ENCODE measurements at regions not wholly inside any gene's neighbourhood (a gene's known extent, or its start where the extent isn't known, plus 50 kb on each side); places are given as distances from the start of the nearest gene placed in this dataset.
"Not testable (repeated sequence)": the region's sequence is repeated elsewhere in the genome, so short reads cannot be mapped to it uniquely, and the experiment has no call there.

DNA sequence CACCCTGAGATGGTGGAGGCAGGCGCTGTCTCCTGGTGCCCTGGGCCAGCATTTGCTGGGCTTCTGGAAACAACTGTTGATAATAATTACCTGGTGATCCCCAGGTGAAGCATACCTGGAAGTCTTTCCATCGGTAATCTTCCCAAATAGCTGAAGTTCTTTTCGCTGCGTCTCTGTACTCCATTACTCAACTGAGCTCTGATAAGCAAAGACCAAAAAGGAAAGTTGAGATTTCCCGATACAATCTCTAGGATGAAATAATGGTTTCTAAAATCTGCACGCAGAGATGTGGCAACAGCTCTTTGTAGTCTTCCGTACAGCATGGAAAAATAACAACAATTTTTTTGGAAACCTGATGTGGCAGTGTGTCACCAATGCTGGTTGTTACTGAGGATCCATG lies 226.5 kb downstream of the GATA3 start:
- no peak for DNase-seq

DNA sequence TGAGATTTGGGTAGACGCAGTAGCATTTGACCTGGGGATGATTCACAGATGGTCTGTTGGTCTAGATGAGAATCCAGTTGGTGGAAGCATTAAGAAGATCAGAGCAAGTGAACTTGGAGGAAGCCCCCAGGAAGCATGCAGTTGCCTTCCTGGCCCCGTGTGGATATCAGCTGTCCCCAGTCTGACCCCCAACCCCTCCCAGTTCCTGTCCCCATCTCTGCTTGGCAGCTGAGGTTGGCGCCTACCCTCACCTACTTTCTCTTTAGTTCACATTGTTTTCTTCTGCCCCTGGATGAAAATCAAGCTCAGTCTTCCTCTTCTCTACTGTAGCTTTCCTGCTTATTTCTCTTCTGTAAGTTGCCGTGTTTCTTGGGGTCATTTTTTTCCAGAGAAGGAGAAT lies 227.9 kb downstream of the GATA3 start:
- DNase-seq: no peak

DNA sequence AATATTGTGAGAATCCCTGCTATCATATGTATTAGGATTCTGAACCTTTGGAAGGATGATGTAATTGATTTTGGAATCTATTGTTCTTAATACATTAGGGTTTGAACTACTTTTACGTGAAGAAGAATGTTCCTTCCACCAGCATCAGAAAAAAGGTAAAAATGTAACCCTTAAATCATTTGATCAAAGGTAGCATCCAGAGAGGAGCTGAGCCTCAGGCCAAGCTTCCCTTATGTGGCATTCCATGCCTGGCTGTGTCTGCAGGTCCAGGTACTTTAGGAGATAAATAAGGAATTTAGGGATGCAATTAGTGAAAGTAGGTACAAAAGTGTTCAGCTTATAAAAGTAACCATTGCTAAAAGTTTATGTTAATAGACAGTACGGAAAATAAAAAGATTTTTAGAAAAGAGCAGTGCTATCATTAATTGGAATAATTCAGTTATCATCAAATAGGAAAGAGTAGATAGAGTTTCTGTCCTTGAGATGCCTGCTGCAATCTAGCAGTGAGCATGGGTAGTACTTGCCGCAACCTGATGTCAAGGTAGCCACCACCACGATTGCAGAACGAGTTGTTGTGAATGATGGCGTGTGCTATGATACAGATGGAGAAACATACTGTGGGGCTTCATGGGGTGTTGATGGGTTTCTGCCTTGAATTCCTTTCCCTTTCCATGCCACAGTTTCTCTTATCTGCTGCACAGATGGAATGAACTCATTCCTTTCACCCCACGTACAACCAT lies 228.8 kb downstream of the GATA3 start:
- DNase-seq: no peak

GRCh38 chr10:8283986-8284385 lies 229.5 kb downstream of the GATA3 start:
- no peak for DNase-seq

GRCh38 chr10:8285970-8286369 lies 231.5 kb downstream of the GATA3 start:
- not testable (repeated sequence) for DNase-seq

DNA sequence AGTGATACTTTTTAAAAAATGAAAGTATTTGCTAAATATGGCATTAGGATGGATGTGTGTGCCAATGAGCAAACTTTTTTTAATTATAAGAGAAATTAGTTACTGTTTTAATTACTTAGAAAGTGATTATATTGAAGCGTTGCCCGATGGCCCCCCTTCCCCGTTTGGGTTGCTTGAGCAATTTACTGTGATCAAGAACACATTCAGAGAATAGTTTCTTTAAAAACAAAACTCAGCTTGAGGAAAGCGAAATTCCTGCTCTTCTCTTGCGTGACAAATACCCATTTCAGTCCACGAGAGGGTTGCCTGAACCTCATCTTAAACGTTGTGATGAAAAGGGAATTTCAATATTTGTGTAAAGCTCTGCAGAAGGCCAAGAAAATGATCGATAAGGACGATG lies 234.1 kb downstream of the GATA3 start:
- DNase-seq: no peak

DNA sequence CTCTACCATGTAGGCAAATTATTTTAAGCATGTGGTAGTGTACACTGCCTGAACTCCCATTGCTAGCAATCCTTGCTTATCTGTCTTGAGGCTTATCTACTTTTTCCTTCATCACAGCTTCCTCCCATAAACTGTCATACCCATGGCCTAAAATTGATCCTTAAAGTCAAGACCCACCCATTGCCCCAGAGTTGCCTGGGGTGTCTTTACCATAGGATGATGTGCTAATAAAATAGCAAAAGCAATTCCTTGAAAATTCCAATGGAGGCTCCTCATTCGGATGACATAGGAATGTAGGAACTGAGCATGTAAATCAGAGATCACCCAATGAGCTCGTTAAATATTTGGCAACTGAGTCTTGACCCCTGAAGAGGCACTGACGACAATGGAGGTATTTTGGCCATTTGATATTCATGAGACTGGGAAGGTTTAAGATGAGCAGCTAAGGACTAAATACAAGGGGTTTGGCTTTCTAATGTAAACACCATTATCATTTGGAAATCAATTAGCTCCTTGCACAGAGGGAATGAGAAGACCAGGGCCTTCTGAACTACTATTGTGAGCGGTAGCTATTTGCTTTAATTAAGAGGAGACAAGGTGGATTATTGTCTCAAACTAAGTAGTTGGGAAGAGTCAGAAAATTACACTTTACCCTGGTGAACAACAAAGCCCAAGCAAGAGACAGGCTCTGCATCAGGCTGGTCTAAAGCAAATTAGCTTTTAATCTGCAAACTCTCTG lies 234.9 kb downstream of the GATA3 start:
- no peak for DNase-seq

DNA sequence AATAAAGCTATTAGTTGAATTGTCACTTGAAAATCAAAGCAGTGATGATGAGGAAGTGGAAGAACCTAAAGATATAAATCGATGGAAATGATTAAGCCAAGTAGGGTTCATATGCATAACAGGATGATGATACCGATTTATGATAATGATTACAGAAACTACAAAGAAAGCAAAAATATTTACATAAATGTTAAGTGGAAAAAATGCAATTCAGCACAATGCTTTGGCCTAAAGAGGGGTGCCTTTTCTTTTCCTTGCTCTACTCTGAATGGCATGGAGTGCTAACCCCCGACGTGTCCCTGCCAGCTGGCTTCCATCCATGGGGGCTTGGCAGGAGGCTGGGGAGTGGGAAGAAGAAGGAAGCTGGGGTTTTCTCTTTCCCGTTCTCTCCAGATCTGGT lies 240.3 kb downstream of the GATA3 start:
- no peak for DNase-seq

DNA sequence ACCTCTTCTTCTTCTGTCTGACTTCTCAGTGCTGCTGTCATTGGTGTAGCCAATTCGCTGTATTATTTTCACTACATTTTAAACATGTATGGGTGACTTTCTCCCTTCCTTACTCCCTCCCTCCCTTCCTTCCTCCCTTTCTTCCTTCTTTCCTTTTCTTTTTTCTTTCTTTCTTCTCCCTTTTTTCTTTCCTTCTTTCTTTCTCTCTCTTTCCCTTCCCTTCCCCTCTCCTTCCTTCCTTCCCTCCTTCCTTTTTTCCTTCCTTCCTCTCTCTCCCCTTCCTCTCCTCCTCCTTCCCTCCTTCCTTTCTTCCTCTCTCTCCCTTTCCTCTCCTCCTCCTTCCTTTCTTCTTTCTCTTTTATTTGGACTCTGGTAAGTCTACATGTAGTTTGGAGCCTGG lies 240.8 kb downstream of the GATA3 start:
- DNase-seq: no peak

DNA sequence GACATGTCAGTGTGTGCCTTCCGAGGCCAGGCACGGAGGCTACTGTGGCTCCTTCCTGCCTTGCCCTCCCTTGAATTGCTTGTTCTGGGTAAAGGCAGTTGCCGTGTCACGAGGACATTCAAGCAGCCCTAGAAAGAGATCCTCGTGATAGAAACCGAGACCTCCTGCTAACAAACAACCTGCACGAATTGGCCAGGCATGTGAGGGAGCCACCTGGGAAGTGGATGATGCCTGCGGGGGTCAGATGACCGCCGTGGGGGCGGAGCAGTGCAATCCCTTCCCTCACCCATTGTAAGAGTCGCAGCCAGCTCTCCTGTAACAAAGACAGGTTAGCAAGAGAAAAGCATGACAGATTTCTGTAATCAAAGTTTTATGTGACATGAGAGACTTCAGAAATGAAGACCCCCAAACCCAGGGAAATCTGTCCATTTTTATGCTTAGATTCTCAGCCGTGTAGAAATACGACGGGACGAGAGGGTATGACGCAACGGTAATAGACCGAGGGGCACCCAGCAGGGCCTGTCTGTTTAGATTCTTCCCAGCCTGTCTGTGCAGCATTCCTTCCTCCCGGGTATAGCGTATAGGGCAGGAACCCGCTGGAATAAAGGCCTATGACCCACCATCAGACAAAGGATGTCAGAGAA lies 241.7 kb downstream of the GATA3 start:
- no peak for DNase-seq

- DNase-seq: no peak
Observed at GRCh38 chr10:8296734-8297101, 242.2 kb downstream of the GATA3 start.

DNA sequence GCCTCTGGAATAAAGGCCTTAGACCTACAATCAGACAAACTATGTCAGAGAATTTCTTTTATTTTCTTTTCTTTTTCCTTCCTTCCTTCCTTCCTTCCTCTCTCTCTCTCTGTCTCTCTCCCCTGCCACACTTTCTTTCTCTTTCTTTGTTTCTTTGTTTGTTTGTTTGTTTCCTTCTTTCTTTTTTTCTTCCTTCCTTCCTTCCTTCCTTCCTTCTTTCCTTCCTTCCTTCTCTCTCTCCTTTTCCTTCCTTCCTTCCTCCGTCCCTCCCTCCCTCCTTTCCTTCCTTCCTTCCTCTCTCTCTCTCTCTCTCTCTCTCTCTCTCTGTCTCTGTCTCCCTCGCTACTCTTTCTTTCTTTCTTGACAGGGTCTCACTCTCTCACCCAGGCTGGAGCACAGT lies 242.6 kb downstream of the GATA3 start:
- DNase-seq: no peak

DNA sequence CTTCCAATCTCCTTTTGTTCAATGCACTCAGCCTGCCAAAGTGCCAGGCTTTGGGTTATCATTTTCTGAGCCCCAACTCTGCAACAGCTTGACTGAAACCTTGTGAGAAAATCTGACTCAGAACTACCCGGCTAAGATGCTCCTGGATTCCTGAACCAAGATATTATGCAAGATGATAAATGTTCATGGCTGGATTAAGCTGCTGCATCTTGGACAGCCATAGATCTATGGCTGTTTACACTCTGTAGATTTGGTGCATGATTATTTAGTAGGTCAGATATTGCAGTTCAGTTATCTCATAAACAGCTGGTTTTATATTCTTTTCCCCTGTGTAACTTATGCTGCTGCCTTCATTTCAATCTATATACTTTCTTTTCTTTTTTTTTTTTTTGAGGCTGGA lies 243.5 kb downstream of the GATA3 start:
- DNase-seq: no peak

DNA sequence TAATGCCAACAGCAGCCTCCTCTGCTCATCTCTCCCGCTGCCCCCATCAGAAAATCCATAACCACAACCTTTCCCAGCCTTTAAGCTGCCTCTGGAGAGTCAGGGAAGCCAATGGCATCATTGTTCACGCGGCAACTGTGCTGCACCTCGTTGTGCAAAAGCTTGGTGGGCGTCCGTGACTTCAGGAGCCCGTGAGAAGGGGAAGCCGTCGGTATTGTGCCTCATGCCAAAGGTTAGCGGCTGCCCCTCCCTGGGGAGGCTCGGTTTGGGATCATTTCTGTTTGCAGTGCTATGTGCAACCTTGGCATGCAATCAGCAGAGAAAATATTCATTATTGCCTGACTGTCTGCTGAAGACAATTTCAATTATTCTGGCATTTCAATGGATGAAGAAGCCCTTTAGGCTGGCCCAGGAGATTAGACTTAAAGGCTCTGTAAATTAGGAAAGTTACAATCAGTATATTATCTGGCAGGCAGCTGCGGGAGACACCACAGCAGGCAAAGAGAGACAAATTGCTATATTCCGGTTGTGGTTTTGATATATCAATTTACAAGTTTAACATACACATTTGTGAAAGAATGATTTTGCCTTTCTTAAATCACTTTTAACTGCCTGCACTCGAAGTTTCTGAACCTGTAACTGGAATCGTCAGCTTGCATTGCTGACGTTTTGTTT lies 244.5 kb downstream of the GATA3 start:
- DNase-seq: no peak

- no peak for DNase-seq
Observed at GRCh38 chr10:8300925-8301324, 246.4 kb downstream of the GATA3 start.

DNA sequence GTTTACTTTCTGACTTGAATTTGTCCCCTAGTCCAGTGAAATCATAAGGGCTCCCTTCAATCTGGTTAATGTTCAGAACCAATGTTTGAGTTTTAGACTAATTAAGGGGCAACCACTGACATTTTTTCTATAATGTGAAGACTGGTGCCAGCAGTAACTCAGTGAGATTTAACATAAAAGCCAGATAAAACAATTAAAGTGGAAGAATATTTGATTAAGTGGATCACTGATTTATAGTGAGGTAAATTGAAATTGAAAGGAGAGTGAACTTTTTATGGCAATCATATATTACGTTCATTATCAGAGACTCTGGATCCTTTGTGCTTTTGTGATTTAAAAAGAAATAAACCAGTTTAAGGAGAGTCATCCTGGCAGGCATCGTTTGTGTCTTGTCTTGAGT lies 246.8 kb downstream of the GATA3 start:
- no peak for DNase-seq

DNA sequence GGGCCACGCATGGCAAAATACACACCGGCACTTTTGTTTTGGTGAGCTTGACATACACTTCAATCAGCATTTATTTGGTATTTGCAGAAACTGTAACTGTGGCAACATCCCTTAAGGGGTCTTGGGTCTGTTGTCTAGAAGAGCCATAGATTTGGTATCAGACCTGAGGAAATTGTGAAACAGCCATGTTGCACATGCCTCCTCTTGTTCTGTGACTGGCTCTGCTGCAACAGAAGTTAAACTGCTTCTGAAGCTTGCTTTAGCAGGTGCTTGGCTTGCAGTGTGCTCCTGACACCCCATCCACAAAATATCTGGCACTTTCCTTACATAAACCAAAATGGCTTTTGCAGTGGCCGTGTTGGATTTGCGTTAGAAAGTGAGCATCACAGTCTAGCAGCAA lies 247.3 kb downstream of the GATA3 start:
- no peak for DNase-seq

- DNase-seq: no peak
Observed at GRCh38 chr10:8302565-8302964, 248.1 kb downstream of the GATA3 start.

DNA sequence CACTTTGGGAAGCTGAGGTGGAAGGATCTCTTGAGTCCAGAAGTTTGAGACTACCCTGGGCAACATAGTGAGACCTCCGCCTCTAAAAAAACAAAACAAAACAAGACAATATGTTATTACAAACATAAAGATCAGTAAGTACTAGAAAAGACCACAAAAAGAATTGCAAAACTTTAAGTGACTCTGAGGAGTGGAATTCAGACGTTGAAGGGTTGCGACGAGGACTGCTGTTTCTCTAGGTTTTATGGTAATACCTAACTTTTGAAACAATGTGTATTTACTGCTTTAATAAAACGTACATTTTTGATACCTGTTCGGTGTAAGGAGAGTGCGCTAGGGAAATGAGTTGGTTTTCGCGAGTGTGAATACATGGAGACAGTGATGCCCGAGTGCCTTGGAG lies 250.4 kb downstream of the GATA3 start:
- no peak for DNase-seq

DNA sequence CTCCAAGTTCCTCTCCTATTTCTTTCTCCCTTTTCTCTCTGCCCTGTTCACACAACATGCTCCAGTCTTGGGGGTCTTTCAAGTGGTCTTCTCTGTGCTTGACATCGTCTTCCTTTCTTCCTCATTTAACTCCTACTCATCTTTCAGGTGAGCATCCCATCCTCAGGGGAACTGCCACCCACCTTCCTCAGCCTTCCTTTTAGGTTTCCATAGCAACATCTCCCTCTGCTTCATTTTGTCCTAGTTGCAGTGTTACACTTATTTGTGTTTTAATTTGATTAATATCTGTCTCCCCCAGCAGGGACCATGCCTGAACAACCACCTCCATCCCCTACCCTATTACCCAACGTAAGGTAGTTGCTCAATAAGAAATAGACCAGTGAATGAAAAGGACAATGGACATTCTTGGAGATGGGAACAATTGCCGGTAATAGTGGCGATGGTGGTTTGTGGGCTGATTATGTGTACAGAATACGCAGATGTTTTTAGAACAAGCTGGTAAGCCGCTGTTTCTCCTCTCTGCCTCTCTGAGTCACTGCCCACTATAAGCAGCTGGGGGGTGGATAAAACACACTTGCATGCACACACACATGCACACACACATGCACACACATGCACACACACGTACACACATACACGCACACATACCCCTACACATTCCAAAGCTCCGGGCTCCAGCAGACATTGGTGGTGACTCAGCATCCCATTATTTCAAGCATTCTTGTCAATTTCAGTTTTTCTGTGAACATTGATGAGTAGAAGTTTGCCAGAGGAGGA lies 251.6 kb downstream of the GATA3 start:
- no peak for DNase-seq

DNA sequence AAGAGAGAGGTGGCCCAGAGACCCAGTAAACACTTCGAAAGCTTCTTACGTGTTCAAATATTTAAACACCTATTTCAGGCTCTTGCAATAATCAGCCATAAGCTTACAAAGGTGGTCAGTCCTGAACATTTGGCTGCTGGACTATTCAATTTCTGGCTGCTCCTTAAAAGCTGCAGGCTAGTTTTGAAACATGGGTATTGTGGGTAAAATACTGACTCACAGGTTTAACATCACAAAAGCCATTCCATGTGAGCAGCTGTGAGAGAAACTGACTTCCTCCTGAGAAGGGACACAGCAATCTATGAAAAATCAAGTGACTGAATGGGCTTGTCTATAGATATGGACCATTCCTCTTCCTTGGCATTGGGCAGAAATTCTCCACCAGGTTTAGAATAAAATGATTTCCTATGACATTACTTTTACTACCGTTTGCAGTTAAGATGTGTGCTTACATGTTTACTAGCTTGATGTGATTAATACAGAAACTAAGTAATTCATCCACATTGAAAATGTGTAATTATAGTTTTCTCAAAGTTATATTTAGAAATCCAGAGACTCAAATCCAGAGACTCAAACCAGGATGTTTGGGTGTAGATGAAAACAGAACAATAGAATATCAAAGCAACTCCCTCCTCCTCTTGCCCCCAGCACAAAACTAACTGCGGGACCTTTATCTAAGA lies 252.3 kb downstream of the GATA3 start:
- DNase-seq: no peak

All from muscle of arm (tissue), 1 donor.